Activated CD4-positive, alpha-beta memory T cell treated with anti-CD3 and anti-CD28 coated beads for 36 hours (primary cell): ENCODE measurements at regions not wholly inside any gene's neighbourhood (a gene's known extent, or its start where the extent isn't known, plus 50 kb on each side); places are given as distances from the start of the nearest gene placed in this dataset.

Experiments used
- CTCF ChIA-PET: fragments of 350-600 bp; sonication (Branson Sonifier 250); formaldehyde crosslinking; loops from one replicate; lab custom pipeline; 2021; ENCODE audit warnings: antibody characterized with exemption, inconsistent platforms; lab: Charles Lee
- POLR2A ChIA-PET: fragments of 350-600 bp; sonication (Branson Sonifier 250); formaldehyde crosslinking; loops from one replicate; lab custom pipeline; 2021; ENCODE audit warnings: antibody characterized with exemption; lab: Charles Lee
- DNase-seq: peaks from one replicate; pipeline ENCODE4 v3.0.0-alpha.2; 2020
- H3K27ac Mint-ChIP-seq: one replicate; pipeline ENCODE4 v1.8.0; 2021; ENCODE audit warnings: mixed read lengths
- H3K27me3 Mint-ChIP-seq: one replicate; pipeline ENCODE4 v1.8.0; 2021; ENCODE audit warnings: mixed read lengths
- H3K36me3 Mint-ChIP-seq: one replicate; pipeline ENCODE4 v1.8.0; 2021; ENCODE audit warnings: mixed read lengths
- H3K4me1 Mint-ChIP-seq: one replicate; pipeline ENCODE4 v1.8.0; 2021; ENCODE audit warnings: low read depth, mixed read lengths
- H3K4me3 Mint-ChIP-seq: one replicate; pipeline ENCODE4 v1.8.0; 2021; ENCODE audit warnings: mild to moderate bottlenecking, mixed read lengths
- H3K9me3 Mint-ChIP-seq: one replicate; pipeline ENCODE4 v1.8.0; 2021; ENCODE audit warnings: mixed read lengths
- intact Hi-C: fragments of 100-400 bp; cut with micrococcal nuclease; formaldehyde crosslinking; loops from one replicate; pipeline ENCODE4 v1.15.1; 2023

DNA sequence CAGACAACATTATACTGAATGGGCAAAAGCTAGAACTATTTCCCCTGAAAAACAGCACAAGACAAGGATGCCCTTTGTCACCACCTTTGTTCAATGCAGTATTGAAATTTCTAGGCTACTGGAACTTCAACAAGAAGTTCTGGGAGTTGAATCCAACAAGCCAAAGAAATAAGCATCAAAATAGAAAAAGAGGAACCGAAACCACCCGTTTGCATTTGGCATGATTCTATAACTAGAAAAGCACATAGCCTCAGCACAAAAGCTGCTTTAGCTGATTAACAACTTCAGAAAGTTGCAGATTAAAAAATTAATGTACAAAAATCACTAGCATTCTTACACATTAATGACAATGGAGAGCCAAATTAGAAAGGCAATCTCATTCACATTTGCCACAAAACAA is 79.6 kb upstream of the KDM5D start:
- Mint-ChIP-seq H3K36me3 (no peaks in the 10 kb centered on the region), H3K27me3 (no peaks in the 10 kb centered on the region), H3K9me3 (no peaks in the 10 kb centered on the region), H3K4me3 (no peak overlapping the region), H3K4me1 (peaks cover 4% of the 10 kb centered on the region), H3K27ac (no peak overlapping the region)
- no peak for DNase-seq
- intact Hi-C loops = no loop called here
- POLR2A ChIA-PET = no interaction called here
- CTCF ChIA-PET = no interaction called here

DNA sequence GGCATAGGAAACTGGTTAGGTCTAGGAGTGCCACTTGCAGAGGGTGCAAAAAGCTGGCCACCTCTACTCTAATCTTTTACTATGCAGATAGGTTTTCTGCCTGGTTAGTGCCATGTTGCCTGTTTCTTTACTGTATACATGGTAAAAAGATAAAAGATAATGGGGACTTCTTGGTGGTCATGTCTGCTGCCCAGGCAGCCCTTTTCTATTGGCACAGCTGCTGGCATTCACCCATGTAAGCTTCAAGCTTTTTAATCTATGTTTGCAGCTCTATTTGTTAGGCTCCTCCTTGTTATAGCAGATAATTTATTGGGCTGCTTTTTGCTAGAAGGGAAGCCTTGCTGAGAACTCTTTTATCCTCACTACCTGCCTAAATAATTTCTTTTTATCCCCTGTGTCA is 74.0 kb upstream of the KDM5D start:
- POLR2A ChIA-PET = no interaction called here
- intact Hi-C loops = loop anchor here (10.0 kb wide), 1 partner anchor 926 kb away; no protein-coding TSS in a partner anchor
- no peaks in the 10 kb centered on the region for H3K27me3 Mint-ChIP-seq
- no peak for DNase-seq
- CTCF ChIA-PET = no interaction called here
- H3K4me1 Mint-ChIP-seq = no peaks in the 10 kb centered on the region
- no peak overlapping the region for H3K27ac Mint-ChIP-seq
- no peak overlapping the region for H3K4me3 Mint-ChIP-seq
- H3K36me3 Mint-ChIP-seq = no peaks in the 10 kb centered on the region
- H3K9me3 Mint-ChIP-seq = no peaks in the 10 kb centered on the region

DNA sequence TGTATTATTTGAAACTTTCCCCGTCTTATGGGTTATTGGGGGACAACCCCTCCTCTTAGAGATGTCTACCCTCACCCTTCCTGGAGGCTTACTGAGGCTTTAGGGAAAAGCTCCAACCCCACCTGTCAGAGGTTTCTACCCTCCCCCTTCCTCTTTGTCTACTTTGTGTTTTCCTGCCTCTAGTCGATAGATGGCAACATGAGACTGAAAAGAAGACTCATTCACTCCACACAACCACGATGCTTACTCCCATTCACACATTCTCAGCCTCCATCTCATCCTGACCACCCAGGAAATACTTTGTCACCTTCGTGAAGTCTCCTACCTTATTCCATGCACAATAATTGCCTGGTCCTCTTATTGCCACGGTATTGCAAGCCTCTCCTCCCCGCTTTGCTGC is 72.4 kb upstream of the KDM5D start:
- Mint-ChIP-seq H3K27me3 (no peaks in the 10 kb centered on the region), H3K27ac (no peak overlapping the region), H3K4me1 (no peaks in the 10 kb centered on the region), H3K4me3 (no peak overlapping the region), H3K9me3 (no peaks in the 10 kb centered on the region), H3K36me3 (no peaks in the 10 kb centered on the region)
- no peak for DNase-seq
- intact Hi-C loops = loop anchor here (10.0 kb wide), 1 partner anchor 928 kb away; no protein-coding TSS in a partner anchor
- POLR2A ChIA-PET = no interaction called here
- CTCF ChIA-PET = interaction anchor here (1.3 kb wide), 1 partner anchor 1443 kb away, joined by 3 read pairs; no protein-coding TSS in a partner anchor

DNA sequence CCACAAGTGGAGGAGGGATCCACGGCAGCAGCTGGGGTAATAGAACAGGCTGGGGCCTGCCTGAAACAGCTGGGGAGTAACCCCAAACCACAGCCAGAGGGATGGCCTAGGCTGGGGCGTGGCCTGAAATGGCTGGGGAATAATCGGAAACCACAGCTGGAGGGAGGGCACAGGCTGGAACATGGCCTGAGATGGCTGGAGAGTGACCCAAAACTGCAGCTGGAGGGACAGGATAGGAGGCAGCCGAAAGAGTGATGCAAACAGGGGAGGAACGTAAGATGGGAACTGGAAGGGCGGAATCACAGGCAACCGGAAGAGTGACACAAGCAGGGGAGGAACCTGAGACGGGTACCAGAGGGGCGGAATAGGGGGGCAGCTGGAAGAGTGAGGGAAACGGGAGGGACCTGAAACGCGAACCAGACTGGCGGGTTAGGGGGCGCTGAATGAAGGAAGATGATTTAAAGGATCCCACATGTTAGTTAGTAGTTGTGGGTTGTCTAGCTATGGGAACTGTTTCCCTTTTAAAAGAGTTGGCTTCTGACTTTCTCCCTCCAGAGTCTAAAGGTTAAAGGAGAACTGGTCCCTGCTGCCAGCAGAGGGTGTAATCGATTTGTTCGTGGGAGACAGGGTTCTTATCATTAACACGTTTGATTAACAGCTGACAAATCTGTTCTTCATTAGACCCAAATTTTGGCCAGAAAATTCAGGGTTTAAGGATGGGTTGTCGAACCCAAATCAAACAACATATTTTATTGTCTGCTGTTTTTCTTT is 71.7 kb upstream of the KDM5D start:
- no peaks in the 10 kb centered on the region for H3K9me3 Mint-ChIP-seq
- H3K36me3 Mint-ChIP-seq = no peaks in the 10 kb centered on the region
- no peak for DNase-seq
- H3K27me3 Mint-ChIP-seq = no peaks in the 10 kb centered on the region
- ChIA-PET CTCF (interaction anchor here (1.3 kb wide), 1 partner anchor 1444 kb away, joined by 3 read pairs; no protein-coding TSS in a partner anchor), POLR2A (no interaction called here)
- H3K4me3 Mint-ChIP-seq = no peak overlapping the region
- no peak overlapping the region for H3K27ac Mint-ChIP-seq
- intact Hi-C loops = loop anchor here (10.0 kb wide), 1 partner anchor 929 kb away; no protein-coding TSS in a partner anchor
- H3K4me1 Mint-ChIP-seq = no peaks in the 10 kb centered on the region
